GM12874 (cell line): ENCODE measurements at regions not wholly inside any gene's neighbourhood (a gene's known extent, or its start where the extent isn't known, plus 50 kb on each side); places are given as distances from the start of the nearest gene placed in this dataset.

Experiments used
- CTCF ChIP-seq: IDR thresholded peaks from 2 replicates; pipeline ENCODE4 v1.5.1; 2011; ENCODE audit warnings: low read depth, mild to moderate bottlenecking, control low read depth, low read length, moderate library complexity; ENCODE audit not compliant: insufficient read depth

- no peak for TF ChIP-seq CTCF
Observed at GRCh38 chr3:69504232-69504631, 118.3 kb upstream of the FRMD4B start.

- no peak for TF ChIP-seq CTCF
Observed at GRCh38 chr3:69500604-69501003, 114.7 kb upstream of the FRMD4B start.

- TF ChIP-seq CTCF, result no peak
Observed at GRCh38 chr3:69499899-69500421, 114.1 kb upstream of the FRMD4B start.

GRCh38 chr3:69499422-69499821, 113.5 kb upstream of the FRMD4B start:
- no peak for TF ChIP-seq CTCF

- TF ChIP-seq CTCF, result no peak
Observed at GRCh38 chr3:69496856-69497255, 111.0 kb upstream of the FRMD4B start.

- TF ChIP-seq CTCF, result no peak
Observed at GRCh38 chr3:69494185-69494584, 108.3 kb upstream of the FRMD4B start.

- no peak for TF ChIP-seq CTCF
Observed at GRCh38 chr3:69493157-69493556, 107.3 kb upstream of the FRMD4B start.
